ENCODE measurements at regions not wholly inside any gene's neighbourhood (a gene's known extent, or its start where the extent isn't known, plus 50 kb on each side); places are given as distances from the start of the nearest gene placed in this dataset.

- Histone ChIP-seq H3K9ac (ENCODE audit: low read depth, low read length, poor library complexity, severe bottlenecking) (no peak overlapping the region), H3K79me2 (ENCODE audit: insufficient read depth, low read length) (no peaks in the 10 kb centered on the region), H3K27me3 (ENCODE audit: insufficient read depth, low read length, poor library complexity, severe bottlenecking) (no peaks in the 10 kb centered on the region), H2AFZ (ENCODE audit: low read length) (no peak overlapping the region), H3K9me3 (ENCODE audit: insufficient read depth, low read depth, low read length) (no peaks in the 10 kb centered on the region), H3K4me2 (ENCODE audit: low read depth, low read length, poor library complexity, severe bottlenecking) (no peak overlapping the region), H3K9me2 (replicated peaks; ENCODE audit: low read depth, low read length) (no peaks in the 10 kb centered on the region), H3K4me3 (ENCODE audit: low read length, poor library complexity, severe bottlenecking) (no peak overlapping the region), H3K36me3 (ENCODE audit: insufficient read depth, low read length) (no peaks in the 10 kb centered on the region), H4K20me1 (ENCODE audit: insufficient read depth, low read length, poor library complexity, severe bottlenecking) (no peaks in the 10 kb centered on the region), H3F3A (ENCODE audit: low read depth) (no peaks in the 10 kb centered on the region), H3K4me1 (ENCODE audit: insufficient read depth, low read length, poor library complexity, severe bottlenecking) (no peaks in the 10 kb centered on the region)
- TF ChIP-seq EZH2phosphoT487 (IDR thresholded peaks at IDR 0.05; ENCODE audit: borderline replicate concordance) (no peak), CTCF (conservative IDR thresholded peaks at IDR 0.05; ENCODE audit: low read length) (no peak)
Measured at GRCh38 chr6:23086100-23086499, 516.7 kb downstream of the HDGFL1 start.

- no peaks in the 10 kb centered on the region for H3K9me2 ChIP-seq (replicated peaks; ENCODE audit: low read depth, low read length)
- H3F3A ChIP-seq (ENCODE audit: low read depth) = no peaks in the 10 kb centered on the region
- no peak overlapping the region for H2AFZ ChIP-seq (ENCODE audit: low read length)
- H3K4me3 ChIP-seq (ENCODE audit: low read length, poor library complexity, severe bottlenecking) = no peak overlapping the region
- no peaks in the 10 kb centered on the region for H3K4me1 ChIP-seq (ENCODE audit: insufficient read depth, low read length, poor library complexity, severe bottlenecking)
- TF ChIP-seq CTCF (conservative IDR thresholded peaks at IDR 0.05; ENCODE audit: low read length) (no peak), EZH2phosphoT487 (IDR thresholded peaks at IDR 0.05; ENCODE audit: borderline replicate concordance) (no peak)
- no peaks in the 10 kb centered on the region for H4K20me1 ChIP-seq (ENCODE audit: insufficient read depth, low read length, poor library complexity, severe bottlenecking)
- H3K9ac ChIP-seq (ENCODE audit: low read depth, low read length, poor library complexity, severe bottlenecking) = no peak overlapping the region
- no peaks in the 10 kb centered on the region for H3K27me3 ChIP-seq (ENCODE audit: insufficient read depth, low read length, poor library complexity, severe bottlenecking)
- H3K79me2 ChIP-seq (ENCODE audit: insufficient read depth, low read length) = no peaks in the 10 kb centered on the region
- H3K4me2 ChIP-seq (ENCODE audit: low read depth, low read length, poor library complexity, severe bottlenecking) = no peak overlapping the region
- no peaks in the 10 kb centered on the region for H3K9me3 ChIP-seq (ENCODE audit: insufficient read depth, low read depth, low read length)
- H3K36me3 ChIP-seq (ENCODE audit: insufficient read depth, low read length) = no peaks in the 10 kb centered on the region
Measured at GRCh38 chr6:23087471-23087870, 518.1 kb downstream of the HDGFL1 start.

- H4K20me1 ChIP-seq (ENCODE audit: insufficient read depth, low read length, poor library complexity, severe bottlenecking) = no peaks in the 10 kb centered on the region
- H3K27me3 ChIP-seq (ENCODE audit: insufficient read depth, low read length, poor library complexity, severe bottlenecking) = no peaks in the 10 kb centered on the region
- TF ChIP-seq CTCF (conservative IDR thresholded peaks at IDR 0.05; ENCODE audit: low read length) (no peak), EZH2phosphoT487 (IDR thresholded peaks at IDR 0.05; ENCODE audit: borderline replicate concordance) (no peak)
Measured at GRCh38 chr6:23088761-23089160, 519.4 kb downstream of the HDGFL1 start.

More at GRCh38 chr6:23088761-23089160, 519.4 kb downstream of the HDGFL1 start:
- Histone ChIP-seq H3K9ac (ENCODE audit: low read depth, low read length, poor library complexity, severe bottlenecking) (no peak overlapping the region), H3K4me1 (ENCODE audit: insufficient read depth, low read length, poor library complexity, severe bottlenecking) (no peaks in the 10 kb centered on the region), H3K4me2 (ENCODE audit: low read depth, low read length, poor library complexity, severe bottlenecking) (no peak overlapping the region), H3K4me3 (ENCODE audit: low read length, poor library complexity, severe bottlenecking) (no peak overlapping the region), H3K9me2 (replicated peaks; ENCODE audit: low read depth, low read length) (no peaks in the 10 kb centered on the region), H3K79me2 (ENCODE audit: insufficient read depth, low read length) (no peaks in the 10 kb centered on the region), H2AFZ (ENCODE audit: low read length) (no peak overlapping the region), H3K36me3 (ENCODE audit: insufficient read depth, low read length) (no peaks in the 10 kb centered on the region), H3K9me3 (ENCODE audit: insufficient read depth, low read depth, low read length) (no peaks in the 10 kb centered on the region), H3F3A (ENCODE audit: low read depth) (no peaks in the 10 kb centered on the region)

All from Loucy (cell line).